Loucy (cell line): ENCODE measurements at regions not wholly inside any gene's neighbourhood (a gene's known extent, or its start where the extent isn't known, plus 50 kb on each side); places are given as distances from the start of the nearest gene placed in this dataset.
"Not testable (repeated sequence)": the region's sequence is repeated elsewhere in the genome, so short reads cannot be mapped to it uniquely, and the experiment has no call there.

Source experiments
- H2AFZ ChIP-seq: fragments of 200-600 bp; sonication (generic); 2 replicates; pipeline ENCODE4 v1.6.0; 2016; ENCODE audit warnings: antibody characterized with exemption, mild to moderate bottlenecking, low read length, moderate library complexity
- H3F3A ChIP-seq: fragments of 200-600 bp; 2 replicates; pipeline ENCODE4 v1.6.0; 2016; ENCODE audit warnings: antibody characterized with exemption, low read depth, mild to moderate bottlenecking
- H3K27me3 ChIP-seq: fragments of 200-600 bp; sonication (generic); 2 replicates; pipeline ENCODE4 v1.6.1; 2014; ENCODE audit warnings: low read length, mild to moderate bottlenecking; ENCODE audit not compliant: insufficient read depth, poor library complexity, severe bottlenecking
- H3K36me3 ChIP-seq: fragments of 200-600 bp; sonication (generic); 2 replicates; pipeline ENCODE4 v1.6.1; 2016; ENCODE audit warnings: low read length; ENCODE audit not compliant: insufficient read depth
- H3K4me1 ChIP-seq: fragments of 200-600 bp; sonication (generic); 2 replicates; pipeline ENCODE4 v1.5.1; 2014; ENCODE audit warnings: low read length, mild to moderate bottlenecking; ENCODE audit not compliant: insufficient read depth, poor library complexity, severe bottlenecking
- H3K4me2 ChIP-seq: fragments of 200-600 bp; sonication (generic); 2 replicates; pipeline ENCODE4 v1.6.0; 2014; ENCODE audit warnings: antibody characterized with exemption, low read length, low read depth, mild to moderate bottlenecking; ENCODE audit not compliant: poor library complexity, severe bottlenecking
- H3K4me3 ChIP-seq: fragments of 200-600 bp; sonication (generic); 2 replicates; pipeline ENCODE4 v1.5.1; 2014; ENCODE audit warnings: low read length, mild to moderate bottlenecking, mixed read lengths; ENCODE audit not compliant: poor library complexity, severe bottlenecking
- H3K79me2 ChIP-seq: fragments of 200-600 bp; sonication (generic); 2 replicates; pipeline ENCODE4 v1.6.1; 2014; ENCODE audit warnings: low read length; ENCODE audit not compliant: insufficient read depth
- H3K9ac ChIP-seq: fragments of 200-600 bp; sonication (generic); 2 replicates; pipeline ENCODE4 v1.6.0; 2014; ENCODE audit warnings: mild to moderate bottlenecking, low read depth, low read length, moderate library complexity; ENCODE audit not compliant: poor library complexity, severe bottlenecking
- H3K9me2 ChIP-seq: fragments of 200-600 bp; sonication (generic); replicated peaks from 2 replicates; pipeline ENCODE4 v1.6.1; 2016; ENCODE audit warnings: low read depth, low read length, mixed read lengths
- H3K9me3 ChIP-seq: fragments of 200-600 bp; sonication (generic); 2 replicates; pipeline ENCODE4 v1.6.1; 2014; ENCODE audit warnings: mild to moderate bottlenecking, antibody characterized with exemption, low read length, low read depth; ENCODE audit not compliant: insufficient read depth
- H4K20me1 ChIP-seq: fragments of 200-600 bp; sonication (generic); 2 replicates; pipeline ENCODE4 v1.6.0; 2014; ENCODE audit warnings: antibody characterized with exemption, low read length, mild to moderate bottlenecking; ENCODE audit not compliant: insufficient read depth, poor library complexity, severe bottlenecking
- CTCF ChIP-seq: fragments of 200-600 bp; sonication (generic); conservative IDR thresholded peaks from 2 replicates; pipeline ENCODE4 v1.5.1; 2014; ENCODE audit warnings: mild to moderate bottlenecking, antibody characterized with exemption, low read length
- EZH2phosphoT487 ChIP-seq: fragments of 200-600 bp; IDR thresholded peaks from 2 replicates; pipeline ENCODE4 v1.6.1; 2018; ENCODE audit warnings: antibody characterized with exemption, mild to moderate bottlenecking, moderate library complexity, borderline replicate concordance

GRCh38 chr6:27539551-27539950, 66.6 kb upstream of the ZNF184 start:
- Histone ChIP-seq H3K36me3 (no peaks in the 10 kb centered on the region), H3K79me2 (no peaks in the 10 kb centered on the region), H3K9ac (no peak overlapping the region), H3K9me3 (no peaks in the 10 kb centered on the region), H3K4me2 (no peak overlapping the region), H3K4me3 (no peak overlapping the region), H4K20me1 (no peaks in the 10 kb centered on the region), H3F3A (no peaks in the 10 kb centered on the region), H3K9me2 (no peaks in the 10 kb centered on the region), H3K4me1 (no peaks in the 10 kb centered on the region), H3K27me3 (no peaks in the 10 kb centered on the region), H2AFZ (no peak overlapping the region)
- TF ChIP-seq EZH2phosphoT487 (no peak), CTCF (no peak)

GRCh38 chr6:27532820-27533538, 60.1 kb upstream of the ZNF184 start:
- TF ChIP-seq EZH2phosphoT487: no peak
- no peak for TF ChIP-seq CTCF
- Histone ChIP-seq H2AFZ (no peak overlapping the region), H3K4me1 (no peaks in the 10 kb centered on the region), H3K79me2 (no peaks in the 10 kb centered on the region), H3K4me3 (no peak overlapping the region), H3F3A (no peaks in the 10 kb centered on the region), H3K27me3 (no peaks in the 10 kb centered on the region), H3K9me2 (no peaks in the 10 kb centered on the region), H3K9me3 (no peaks in the 10 kb centered on the region), H3K9ac (no peak overlapping the region), H3K36me3 (no peaks in the 10 kb centered on the region), H3K4me2 (no peak overlapping the region), H4K20me1 (no peaks in the 10 kb centered on the region)

DNA sequence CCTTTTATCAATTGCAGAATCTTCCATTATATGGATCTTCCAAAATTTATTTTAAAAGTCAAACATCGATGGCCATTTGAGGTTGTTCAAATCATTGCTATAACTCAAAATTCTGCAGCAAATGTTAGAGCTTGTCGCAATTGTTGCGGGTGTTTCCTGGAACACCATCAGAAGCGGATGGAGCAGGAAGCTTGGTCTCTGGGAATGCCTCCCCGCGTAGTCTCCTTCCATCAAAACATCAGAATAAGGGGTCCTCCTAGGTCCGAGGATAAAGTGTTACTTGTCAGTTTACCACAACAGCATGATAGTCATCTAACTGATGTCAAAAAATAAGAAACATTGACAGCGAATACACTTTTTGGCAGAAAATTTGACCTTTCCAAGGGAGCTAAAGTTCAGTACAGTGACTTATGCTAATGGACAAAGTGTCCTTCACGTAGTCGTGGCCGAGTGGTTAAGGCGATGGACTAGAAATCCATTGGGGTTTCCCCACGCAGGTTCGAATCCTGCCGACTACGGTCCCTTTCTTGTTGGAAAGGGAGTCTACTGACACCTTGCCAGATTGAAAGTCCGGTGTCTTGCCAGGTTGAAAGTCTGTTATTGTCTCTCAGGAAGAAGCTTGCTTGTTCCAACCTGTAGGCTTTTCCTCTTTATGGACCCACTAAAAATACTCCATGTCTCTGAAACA, 59.0 kb upstream of the ZNF184 start:
- no peak overlapping the region for H2AFZ ChIP-seq
- H3K9ac ChIP-seq: no peak overlapping the region
- H4K20me1 ChIP-seq: no peaks in the 10 kb centered on the region
- no peaks in the 10 kb centered on the region for H3K9me2 ChIP-seq
- H3F3A ChIP-seq: no peaks in the 10 kb centered on the region
- H3K4me2 ChIP-seq: no peak overlapping the region
- no peaks in the 10 kb centered on the region for H3K4me1 ChIP-seq
- H3K36me3 ChIP-seq: no peaks in the 10 kb centered on the region
- no peak overlapping the region for H3K4me3 ChIP-seq
- H3K27me3 ChIP-seq: no peaks in the 10 kb centered on the region
- TF ChIP-seq CTCF: no peak
- TF ChIP-seq EZH2phosphoT487: no peak
- H3K9me3 ChIP-seq: no peaks in the 10 kb centered on the region
- H3K79me2 ChIP-seq: no peaks in the 10 kb centered on the region

DNA sequence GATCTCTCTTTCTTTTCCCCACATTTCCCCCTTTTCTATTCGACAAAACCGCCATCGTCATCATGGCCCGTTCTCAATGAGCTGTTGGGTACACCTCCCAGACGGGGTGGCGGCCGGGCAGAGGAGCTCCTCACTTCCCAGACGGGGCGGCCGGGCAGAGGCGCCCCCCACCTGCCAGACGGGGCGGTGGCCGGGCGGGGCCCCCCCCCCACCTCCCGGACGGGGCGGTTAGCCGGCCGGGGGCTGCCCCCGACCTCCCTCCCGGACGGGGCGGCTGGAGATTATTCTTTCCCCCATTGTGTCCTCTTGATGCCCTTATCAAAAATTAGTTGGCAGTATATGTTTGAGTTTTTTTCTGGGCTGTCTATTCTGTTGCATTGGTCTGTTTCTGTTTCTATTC, 56.9 kb upstream of the ZNF184 start:
- not testable (repeated sequence) for H3K36me3 ChIP-seq, H3K27me3 ChIP-seq, H3K9me2 ChIP-seq, H3K4me3 ChIP-seq, H3K4me2 ChIP-seq, H3K4me1 ChIP-seq, H3K9me3 ChIP-seq, H3K9ac ChIP-seq, H3F3A ChIP-seq, H3K79me2 ChIP-seq, H2AFZ ChIP-seq, H4K20me1 ChIP-seq
